PC-3 (cell line): ENCODE measurements at regions not wholly inside any gene's neighbourhood (a gene's known extent, or its start where the extent isn't known, plus 50 kb on each side); places are given as distances from the start of the nearest gene placed in this dataset.
A peak's percentile ranks its signal among the peaks of the same experiment; 100 is the strongest.

Source experiments
- ATAC-seq: fragments of 200-7000 bp; cut with Tn5 transposase; 2 replicates; pipeline ENCODE4 v1.9.1; 2020; ENCODE audit warnings: mild to moderate bottlenecking, moderate library complexity
- BruUV-seq: library from RNA; stranded (reverse); fragments of 400-500 nt; replicated peaks from 2 replicates; lab custom pipeline; 2021; lab: Mats Ljungman, UMichigan
- CTCF ChIA-PET: fragments of 300-600 bp; sonication (Branson Sonifier 250); formaldehyde crosslinking; loops from one replicate; lab custom pipeline; 2022; ENCODE audit warnings: antibody characterized with exemption; lab: Charles Lee
- POLR2A ChIA-PET: fragments of 300-600 bp; sonication (Branson Sonifier 250); formaldehyde crosslinking; loops from one replicate; lab custom pipeline; 2022; ENCODE audit warnings: antibody characterized with exemption; ENCODE audit not compliant: unreplicated experiment; lab: Charles Lee
- DNase-seq: peaks from one replicate; pipeline ENCODE4 v3.0.0-alpha.2; 2015
- H2AFZ ChIP-seq: fragments of 300-600 bp; sonication (generic); 2 replicates; pipeline ENCODE4 v1.6.0; 2016; ENCODE audit warnings: antibody characterized with exemption, low read length
- H3F3A ChIP-seq: fragments of 300-600 bp; sonication (generic); one replicate; pipeline ENCODE4 v1.6.0; 2017; ENCODE audit warnings: antibody characterized with exemption, low read length, control low read depth, mild to moderate bottlenecking; ENCODE audit not compliant: unreplicated experiment
- H3K27ac ChIP-seq: fragments of 300-600 bp; sonication (generic); 2 replicates; pipeline ENCODE4 v1.5.1; 2016; ENCODE audit warnings: mild to moderate bottlenecking, low read length
- H3K27me3 ChIP-seq: fragments of 300-600 bp; sonication (generic); 2 replicates; pipeline ENCODE4 v1.6.1; 2016; ENCODE audit warnings: low read length, mixed read lengths
- H3K36me3 ChIP-seq: fragments of 300-600 bp; sonication (generic); 2 replicates; pipeline ENCODE4 v1.6.1; 2016; ENCODE audit warnings: low read depth, mixed run types, low read length, mixed read lengths
- H3K4me1 ChIP-seq: fragments of 300-600 bp; sonication (generic); 2 replicates; pipeline ENCODE4 v1.5.1; 2016; ENCODE audit warnings: low read length; ENCODE audit not compliant: insufficient read depth
- H3K4me2 ChIP-seq: fragments of 300-600 bp; sonication (generic); 2 replicates; pipeline ENCODE4 v1.6.0; 2016; ENCODE audit warnings: low read length
- H3K4me3 ChIP-seq: fragments of 300-600 bp; sonication (generic); 2 replicates; pipeline ENCODE4 v1.5.1; 2016; ENCODE audit warnings: mild to moderate bottlenecking, low read length, mixed read lengths
- H3K79me2 ChIP-seq: fragments of 300-600 bp; sonication (generic); 2 replicates; pipeline ENCODE4 v1.6.1; 2017; ENCODE audit warnings: low read length, mixed read lengths
- H3K9ac ChIP-seq: fragments of 300-600 bp; sonication (generic); 2 replicates; pipeline ENCODE4 v1.6.0; 2016; ENCODE audit warnings: mild to moderate bottlenecking, low read length
- H3K9me2 ChIP-seq: fragments of 300-600 bp; sonication (generic); replicated peaks from 2 replicates; pipeline ENCODE4 v1.6.1; 2016; ENCODE audit warnings: mixed run types, low read length, mixed read lengths
- H3K9me3 ChIP-seq: fragments of 300-600 bp; sonication (generic); 2 replicates; pipeline ENCODE4 v1.6.1; 2016; ENCODE audit warnings: low read length, mixed read lengths
- H4K20me1 ChIP-seq: fragments of 300-600 bp; sonication (generic); 2 replicates; pipeline ENCODE4 v1.6.1; 2016; ENCODE audit warnings: low read length, mixed read lengths
- CTCF ChIP-seq: fragments of 300-600 bp; sonication (generic); conservative IDR thresholded peaks from 2 replicates; pipeline ENCODE4 v1.5.1; 2017; ENCODE audit warnings: antibody characterized with exemption, low read depth, mild to moderate bottlenecking, low read length
- EZH2 ChIP-seq: fragments of 300-600 bp; sonication (generic); IDR thresholded peaks from one replicate; pipeline ENCODE4 v1.6.1; 2017; ENCODE audit warnings: antibody characterized with exemption, mild to moderate bottlenecking, low read length; ENCODE audit not compliant: unreplicated experiment
- EZH2phosphoT487 ChIP-seq: fragments of 300-600 bp; sonication (generic); IDR thresholded peaks from 2 replicates; pipeline ENCODE4 v1.6.1; 2018; ENCODE audit warnings: mild to moderate bottlenecking, antibody characterized with exemption, low read length, borderline replicate concordance
- intact Hi-C: fragments of 100-400 bp; cut with micrococcal nuclease; formaldehyde crosslinking; loops from 2 replicates; pipeline ENCODE4 v1.9.0; 2023

- intact Hi-C loops = no loop called here
Observed at GRCh38 chr4:62232814-62233213, 1032.7 kb downstream of the ADGRL3 start.

GRCh38 chr4:62231994-62232393, 1031.9 kb downstream of the ADGRL3 start:
- DNase-seq = no peak
- POLR2A ChIA-PET = no interaction called here
- no peak overlapping the region for H3K4me3 ChIP-seq
- H2AFZ ChIP-seq = no peak overlapping the region
- H3K27ac ChIP-seq = no peak overlapping the region
- no peak overlapping the region for H3K9ac ChIP-seq
- ATAC-seq = no peak
- H3K4me2 ChIP-seq = no peak overlapping the region
- no peaks in the 10 kb centered on the region for H3K27me3 ChIP-seq
- no peaks in the 10 kb centered on the region for H3K79me2 ChIP-seq
- no TSS peak for BruUV-seq
- H3K9me2 ChIP-seq = no peaks in the 10 kb centered on the region
- no peaks in the 10 kb centered on the region for H3K9me3 ChIP-seq
- CTCF ChIA-PET = no interaction called here
- intact Hi-C loops = no loop called here
- no peaks in the 10 kb centered on the region for H3K4me1 ChIP-seq
- TF ChIP-seq EZH2 = no peak
- no peak for TF ChIP-seq CTCF
- TF ChIP-seq EZH2phosphoT487 = no peak
- no peaks in the 10 kb centered on the region for H3K36me3 ChIP-seq
- no peaks in the 10 kb centered on the region for H4K20me1 ChIP-seq
- H3F3A ChIP-seq = no peaks in the 10 kb centered on the region

More at GRCh38 chr4:62232814-62233213, 1032.7 kb downstream of the ADGRL3 start:
- BruUV-seq = no TSS peak
- no peaks in the 10 kb centered on the region for H3K36me3 ChIP-seq
- H2AFZ ChIP-seq = 0 out of 2 replicates have a peak overlapping the region, but pooled peaks have one; percentile 31
- H3K9me3 ChIP-seq = no peaks in the 10 kb centered on the region
- H3K27me3 ChIP-seq = no peaks in the 10 kb centered on the region
- no peaks in the 10 kb centered on the region for H3K79me2 ChIP-seq
- DNase-seq = no peak
- no peak for TF ChIP-seq CTCF
- no peak for TF ChIP-seq EZH2
- TF ChIP-seq EZH2phosphoT487 = no peak
- H3K4me1 ChIP-seq = no peaks in the 10 kb centered on the region
- no peak overlapping the region for H3K9ac ChIP-seq
- H4K20me1 ChIP-seq = no peaks in the 10 kb centered on the region
- no peak overlapping the region for H3K4me2 ChIP-seq
- ATAC-seq = no peak
- POLR2A ChIA-PET = no interaction called here
- CTCF ChIA-PET = no interaction called here
- no peak overlapping the region for H3K4me3 ChIP-seq
- no peaks in the 10 kb centered on the region for H3F3A ChIP-seq
- H3K27ac ChIP-seq = no peak overlapping the region
- no peaks in the 10 kb centered on the region for H3K9me2 ChIP-seq

- BruUV-seq = no TSS peak
- peak; percentile 23 for DNase-seq
- Histone ChIP-seq H4K20me1 (no peaks in the 10 kb centered on the region), H3K4me1 (no peaks in the 10 kb centered on the region), H3K9me2 (no peaks in the 10 kb centered on the region), H3F3A (no peaks in the 10 kb centered on the region), H3K4me2 (no peak overlapping the region), H3K9ac (no peak overlapping the region), H3K27me3 (no peaks in the 10 kb centered on the region), H3K27ac (no peak overlapping the region), H2AFZ (no peak overlapping the region), H3K36me3 (no peaks in the 10 kb centered on the region), H3K4me3 (no peak overlapping the region), H3K9me3 (no peaks in the 10 kb centered on the region), H3K79me2 (no peaks in the 10 kb centered on the region)
- no peak for ATAC-seq
- ChIA-PET CTCF (no interaction called here), POLR2A (no interaction called here)
- TF ChIP-seq CTCF = no peak
- no peak for TF ChIP-seq EZH2phosphoT487
- intact Hi-C loops = no loop called here
Observed at GRCh38 chr4:62226082-62226481, 1026.0 kb downstream of the ADGRL3 start.
